ENCODE measurements at regions not wholly inside any gene's neighbourhood (a gene's known extent, or its start where the extent isn't known, plus 50 kb on each side); places are given as distances from the start of the nearest gene placed in this dataset.

DNA sequence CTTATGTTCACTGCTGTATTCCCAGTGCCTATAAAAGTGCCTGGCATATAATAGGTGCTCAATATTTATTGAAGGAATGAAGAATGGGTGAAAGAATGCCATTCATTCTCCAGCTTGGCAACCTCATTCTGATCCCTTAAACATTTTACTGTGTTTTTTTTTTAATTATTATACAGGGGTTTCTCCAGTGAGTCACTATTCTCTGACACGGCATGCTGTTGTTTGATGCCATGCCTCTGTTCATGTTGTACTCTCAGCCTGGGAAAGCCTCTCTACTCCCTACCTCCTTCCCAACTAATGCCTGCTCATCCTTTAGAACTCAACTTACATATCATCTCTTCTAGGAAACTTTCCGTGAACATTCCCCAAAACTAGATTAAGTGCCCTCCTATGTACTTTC, 70.2 kb upstream of the PHF24 start:
- H3K79me2 ChIP-seq (ENCODE audit: insufficient read depth, low read depth, low read length) = no peaks in the 10 kb centered on the region
- DNase-seq (ENCODE audit: low spot score) = no peak
- ChIA-PET CTCF (ENCODE audit: unreplicated experiment) (no interaction called here), POLR2A (no interaction called here)
- TF ChIP-seq EZH2phosphoT487 (IDR thresholded peaks at IDR 0.05; ENCODE audit: borderline replicate concordance, low read depth, low read length) = no peak
- no peak for TF ChIP-seq CTCF (conservative IDR thresholded peaks at IDR 0.05; ENCODE audit: low read length)
- no peak overlapping the region for H3K27ac ChIP-seq (ENCODE audit: low read depth, low read length, poor library complexity, severe bottlenecking)
- no peak overlapping the region for H3K4me3 ChIP-seq (ENCODE audit: low read depth, low read length, poor library complexity, severe bottlenecking)
- BruUV-seq (replicated peaks) = no TSS peak
- no peak overlapping the region for H2AFZ ChIP-seq (ENCODE audit: low read length)
- no peaks in the 10 kb centered on the region for H4K20me1 ChIP-seq (ENCODE audit: insufficient read depth, low read length)
- intact Hi-C loops (cut with micrococcal nuclease; ENCODE audit: unreplicated experiment) = no loop called here
- H3K9me3 ChIP-seq (ENCODE audit: low read length) = no peaks in the 10 kb centered on the region
- H3K4me2 ChIP-seq (ENCODE audit: low read length) = no peak overlapping the region
- no peaks in the 10 kb centered on the region for H3K4me1 ChIP-seq (ENCODE audit: insufficient read depth, low read length, poor library complexity, severe bottlenecking)
- no peaks in the 10 kb centered on the region for H3K36me3 ChIP-seq (ENCODE audit: insufficient read depth, low read length)
- H3K9me2 ChIP-seq (ENCODE audit: insufficient read depth, low read length) = no peaks in the 10 kb centered on the region

DNA sequence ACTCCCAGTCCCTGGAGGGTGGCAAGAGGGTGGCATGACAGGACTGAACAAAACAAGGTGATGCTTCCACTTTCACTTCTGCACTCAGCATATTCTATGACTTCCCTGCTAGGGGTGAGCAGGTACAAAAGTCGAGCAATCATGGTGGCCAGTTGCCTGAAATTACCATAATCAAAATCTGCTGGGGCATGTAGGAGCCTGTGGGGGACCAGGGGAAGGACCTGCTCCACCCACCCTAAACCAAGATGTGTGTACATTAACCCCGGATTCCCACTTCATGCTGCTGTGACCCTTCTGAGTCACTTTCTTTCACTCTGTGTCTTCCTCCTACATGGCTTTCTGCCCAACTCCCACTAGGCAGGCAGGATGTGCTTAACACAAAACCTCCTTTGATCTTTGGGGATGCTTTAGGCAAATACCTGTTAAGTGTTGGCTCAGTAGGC, 73.3 kb upstream of the PHF24 start:
- no peak overlapping the region for H2AFZ ChIP-seq (ENCODE audit: low read length)
- ChIA-PET POLR2A (no interaction called here), CTCF (ENCODE audit: unreplicated experiment) (interaction anchor here (0.6 kb wide), 1 partner anchor 32 kb away, joined by 3 read pairs; no protein-coding TSS in a partner anchor)

DNA sequence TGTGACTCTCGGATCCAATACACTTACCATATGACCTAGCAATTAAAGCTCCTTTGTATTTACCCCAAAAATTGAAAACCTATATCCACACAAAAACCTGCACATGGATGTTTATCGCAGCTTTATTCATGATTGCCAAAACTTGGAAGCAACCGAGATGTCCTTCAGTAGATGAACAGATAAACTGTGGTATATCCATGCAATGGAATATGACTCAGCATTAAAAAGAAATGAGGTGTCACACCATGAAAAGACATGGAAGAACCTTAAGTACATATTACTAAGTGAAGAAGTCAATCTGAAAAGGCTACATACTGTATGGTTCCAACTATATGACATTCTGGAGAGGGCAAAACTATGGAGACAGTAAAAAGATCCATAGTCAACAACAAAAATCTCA, 82.0 kb upstream of the PHF24 start:
- TF ChIP-seq CTCF (conservative IDR thresholded peaks at IDR 0.05; ENCODE audit: low read length) = no peak
- TF ChIP-seq EZH2phosphoT487 (IDR thresholded peaks at IDR 0.05; ENCODE audit: borderline replicate concordance, low read depth, low read length) = no peak
- H2AFZ ChIP-seq (ENCODE audit: low read length) = no peak overlapping the region
- H3K9me2 ChIP-seq (ENCODE audit: insufficient read depth, low read length) = no peaks in the 10 kb centered on the region; the same call in 1 of the 2 replicates
- no peaks in the 10 kb centered on the region for H3K9me3 ChIP-seq (ENCODE audit: low read length)
- no peaks in the 10 kb centered on the region for H4K20me1 ChIP-seq (ENCODE audit: insufficient read depth, low read length)
- no peak overlapping the region for H3K4me2 ChIP-seq (ENCODE audit: low read length)
- H3K4me3 ChIP-seq (ENCODE audit: low read depth, low read length, poor library complexity, severe bottlenecking) = no peak overlapping the region
- no peak for DNase-seq (ENCODE audit: low spot score)
- no peaks in the 10 kb centered on the region for H3K36me3 ChIP-seq (ENCODE audit: insufficient read depth, low read length)
- CTCF ChIA-PET (ENCODE audit: unreplicated experiment) = no interaction called here
- no TSS peak for BruUV-seq (replicated peaks)
- H3K79me2 ChIP-seq (ENCODE audit: insufficient read depth, low read depth, low read length) = no peaks in the 10 kb centered on the region
- POLR2A ChIA-PET = no interaction called here
- H3K4me1 ChIP-seq (ENCODE audit: insufficient read depth, low read length, poor library complexity, severe bottlenecking) = no peaks in the 10 kb centered on the region
- intact Hi-C loops (cut with micrococcal nuclease; ENCODE audit: unreplicated experiment) = no loop called here
- H3K27ac ChIP-seq (ENCODE audit: low read depth, low read length, poor library complexity, severe bottlenecking) = no peak overlapping the region

More for the DNA sequence above, 73.3 kb upstream of the PHF24 start:
- no peak overlapping the region for H3K4me2 ChIP-seq (ENCODE audit: low read length)
- no peaks in the 10 kb centered on the region for H3K4me1 ChIP-seq (ENCODE audit: insufficient read depth, low read length, poor library complexity, severe bottlenecking)
- intact Hi-C loops (cut with micrococcal nuclease; ENCODE audit: unreplicated experiment) = no loop called here
- H3K4me3 ChIP-seq (ENCODE audit: low read depth, low read length, poor library complexity, severe bottlenecking) = no peak overlapping the region
- no TSS peak for BruUV-seq (replicated peaks)
- no peaks in the 10 kb centered on the region for H3K79me2 ChIP-seq (ENCODE audit: insufficient read depth, low read depth, low read length)
- TF ChIP-seq EZH2phosphoT487 (IDR thresholded peaks at IDR 0.05; ENCODE audit: borderline replicate concordance, low read depth, low read length) (no peak), CTCF (conservative IDR thresholded peaks at IDR 0.05; ENCODE audit: low read length) (no peak)
- H4K20me1 ChIP-seq (ENCODE audit: insufficient read depth, low read length) = no peaks in the 10 kb centered on the region
- no peaks in the 10 kb centered on the region for H3K9me2 ChIP-seq (ENCODE audit: insufficient read depth, low read length)
- no peaks in the 10 kb centered on the region for H3K36me3 ChIP-seq (ENCODE audit: insufficient read depth, low read length)
- H3K9me3 ChIP-seq (ENCODE audit: low read length) = no peaks in the 10 kb centered on the region
- no peak for DNase-seq (ENCODE audit: low spot score)
- no peak overlapping the region for H3K27ac ChIP-seq (ENCODE audit: low read depth, low read length, poor library complexity, severe bottlenecking)

Data from OCI-LY7 (cell line).